A204.1 (cell line): ENCODE measurements at regions not wholly inside any gene's neighbourhood (a gene's known extent, or its start where the extent isn't known, plus 50 kb on each side); places are given as distances from the start of the nearest gene placed in this dataset.

Source experiments
- FAIRE-seq: peaks from 2 replicates; lab custom pipeline; 2012; peaks lifted over from hg19 to GRCh38; lab: Jason Lieb, UNC

DNA sequence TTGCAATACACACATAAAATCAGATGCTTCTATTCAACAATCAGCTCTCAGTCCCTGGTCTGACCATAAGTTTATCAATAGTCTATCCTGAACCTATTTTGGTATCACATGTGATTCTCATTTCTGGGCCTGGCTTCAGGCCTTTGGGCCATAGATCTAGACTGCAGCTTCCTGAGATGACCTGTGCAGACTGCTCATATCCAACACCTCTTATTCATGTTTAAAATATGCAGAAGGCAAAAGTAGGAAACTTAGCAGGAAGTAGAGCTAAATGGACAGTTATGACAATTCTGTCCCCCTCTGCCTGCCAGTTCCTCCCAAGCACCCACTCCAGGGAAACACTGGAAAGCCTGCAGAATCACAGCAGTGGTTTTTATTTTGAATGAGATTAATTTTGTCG lies 53.3 kb downstream of the C7orf25 start:
- no peak for FAIRE-seq

DNA sequence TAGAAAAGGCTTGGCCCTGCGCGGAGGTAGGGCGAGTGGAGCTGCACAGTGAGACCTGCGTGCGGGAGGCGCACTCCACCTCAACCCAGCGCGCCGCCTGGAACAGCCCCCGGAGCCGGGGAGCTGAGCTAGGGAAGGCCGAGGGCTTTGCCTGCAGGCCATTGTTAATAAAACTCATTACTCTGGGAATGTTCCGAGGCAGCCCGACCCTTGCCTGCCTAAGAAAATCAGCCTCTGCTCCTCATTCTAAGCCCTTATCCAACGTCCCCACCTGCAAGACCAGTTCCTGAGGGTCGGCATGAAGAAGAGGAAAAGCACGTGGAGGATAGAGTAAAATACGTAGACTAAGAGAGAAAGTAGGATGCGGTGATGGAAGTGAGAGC lies 55.3 kb downstream of the C7orf25 start:
- FAIRE-seq = no peak

GRCh38 chr7:42854571-42855118 lies 57.2 kb downstream of the C7orf25 start:
- no peak for FAIRE-seq

DNA sequence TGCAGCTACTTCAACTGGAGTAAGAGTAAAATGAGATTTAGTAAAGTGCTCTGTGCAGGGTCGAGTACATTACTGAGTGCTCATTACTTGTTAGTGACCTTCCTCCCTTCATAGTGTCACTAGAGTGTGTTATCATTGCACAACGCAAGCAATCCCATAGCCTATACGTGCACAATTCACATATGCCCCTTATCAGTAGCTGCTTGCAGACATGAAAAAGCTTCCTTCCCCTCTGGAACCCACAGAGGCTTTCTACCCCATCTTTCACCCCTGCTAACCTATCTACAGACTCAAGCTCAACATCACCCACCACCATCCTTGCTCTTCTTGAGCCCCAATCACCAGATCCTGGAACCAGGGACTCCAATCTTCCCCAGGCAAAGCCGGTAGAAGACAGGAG lies 59.3 kb downstream of the C7orf25 start:
- no peak for FAIRE-seq

DNA sequence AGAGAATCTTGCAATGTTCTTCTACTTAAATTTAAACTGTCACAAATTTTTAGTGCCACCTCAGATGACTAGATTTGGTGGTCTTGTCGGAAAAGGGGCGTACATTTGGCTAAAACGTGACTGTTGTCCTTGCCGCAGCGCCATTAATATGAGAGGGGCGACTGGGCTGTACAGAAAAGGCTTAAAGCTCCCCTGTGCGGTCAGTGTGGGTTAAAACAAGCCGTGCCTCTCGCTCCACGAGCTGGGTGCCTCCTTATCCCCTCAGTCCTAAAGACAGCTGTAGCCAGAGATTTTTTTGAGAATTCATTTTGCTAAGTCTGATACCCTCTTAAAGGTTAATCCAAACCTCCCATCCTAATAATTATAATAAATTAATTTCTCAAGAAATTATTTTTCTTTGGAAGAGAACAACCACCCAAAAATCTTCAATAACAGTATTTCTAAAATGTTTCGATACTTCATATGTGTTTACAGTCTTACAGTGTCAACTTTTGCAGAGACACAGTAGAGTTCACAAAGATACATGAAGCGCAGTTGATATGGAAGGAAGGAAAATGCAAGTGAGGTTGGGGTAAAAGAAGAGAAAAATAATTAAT lies 68.6 kb downstream of the C7orf25 start:
- peak; percentile 19 for FAIRE-seq

DNA sequence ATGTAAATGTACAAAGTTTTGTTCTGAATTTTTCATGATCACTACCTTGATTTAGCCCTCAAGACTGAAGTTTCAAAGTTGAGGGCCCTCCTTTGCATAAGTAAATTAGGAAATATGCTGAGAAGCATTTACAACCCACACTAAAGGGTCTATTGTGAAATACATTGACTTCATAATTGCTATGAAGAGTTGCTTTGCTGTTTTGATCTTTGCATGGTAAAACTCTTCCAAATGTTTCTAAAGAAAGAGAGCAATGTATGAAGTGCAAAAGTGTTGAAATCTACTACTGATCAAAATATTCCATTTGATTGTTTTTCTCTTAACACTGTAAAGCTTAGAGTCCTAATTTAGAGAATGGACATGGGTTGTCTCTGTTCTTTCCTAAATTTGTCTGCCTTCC lies 77.2 kb downstream of the C7orf25 start:
- FAIRE-seq = no peak

DNA sequence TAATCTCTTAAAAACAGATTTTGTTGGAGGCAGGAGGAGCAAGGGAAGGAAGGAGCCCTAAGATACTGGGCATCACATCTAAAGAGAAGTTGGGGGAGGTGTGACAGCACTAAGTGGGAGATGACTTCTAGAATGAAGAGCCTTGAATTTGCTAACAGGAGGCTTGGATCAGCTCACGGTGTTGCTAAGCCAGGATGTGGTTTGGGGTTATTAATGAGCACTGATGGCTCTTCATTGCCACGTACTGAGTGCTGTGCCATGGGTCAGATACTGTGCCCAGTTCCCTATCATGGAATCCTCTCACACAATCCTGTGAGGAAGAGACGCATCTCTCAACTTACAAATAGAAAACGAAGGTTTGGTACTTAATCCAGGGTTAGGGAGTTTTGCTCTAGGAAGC lies 78.5 kb downstream of the C7orf25 start:
- FAIRE-seq = no peak

GRCh38 chr7:42832667-42833066 lies 79.2 kb downstream of the C7orf25 start:
- no peak for FAIRE-seq

- no peak for FAIRE-seq
These were observed 80.0 kb downstream of the C7orf25 start for GRCh38 chr7:42831718-42832522.

GRCh38 chr7:42831006-42831717 lies 80.7 kb downstream of the C7orf25 start:
- FAIRE-seq = no peak

GRCh38 chr7:42812779-42813178 lies 99.1 kb downstream of the C7orf25 start:
- no peak for FAIRE-seq

DNA sequence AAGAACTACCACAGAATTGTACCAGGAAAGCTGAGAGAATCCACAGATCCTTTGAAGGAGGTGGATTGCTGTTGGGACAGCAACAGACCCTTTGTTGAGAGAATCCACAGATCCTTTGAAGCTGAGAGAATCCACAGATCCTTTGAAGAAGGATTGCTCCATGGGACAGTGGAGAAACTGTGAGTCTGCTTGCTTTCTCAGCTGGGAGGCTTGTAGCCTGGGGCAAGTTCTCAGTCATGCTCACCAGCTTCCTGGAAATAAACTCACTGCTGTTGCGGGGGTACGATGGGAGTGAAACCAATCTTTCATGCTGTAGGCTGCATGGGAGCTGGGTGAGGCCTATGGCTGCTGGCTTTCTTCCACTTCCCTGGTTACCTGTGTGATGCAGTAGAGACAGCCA lies 106.3 kb downstream of the C7orf25 start:
- no peak for FAIRE-seq

- no peak for FAIRE-seq
These were observed 117.2 kb downstream of the C7orf25 start for GRCh38 chr7:42794673-42795072.

- no peak for FAIRE-seq
These were observed 119.0 kb downstream of the C7orf25 start for GRCh38 chr7:42792841-42793240.

DNA sequence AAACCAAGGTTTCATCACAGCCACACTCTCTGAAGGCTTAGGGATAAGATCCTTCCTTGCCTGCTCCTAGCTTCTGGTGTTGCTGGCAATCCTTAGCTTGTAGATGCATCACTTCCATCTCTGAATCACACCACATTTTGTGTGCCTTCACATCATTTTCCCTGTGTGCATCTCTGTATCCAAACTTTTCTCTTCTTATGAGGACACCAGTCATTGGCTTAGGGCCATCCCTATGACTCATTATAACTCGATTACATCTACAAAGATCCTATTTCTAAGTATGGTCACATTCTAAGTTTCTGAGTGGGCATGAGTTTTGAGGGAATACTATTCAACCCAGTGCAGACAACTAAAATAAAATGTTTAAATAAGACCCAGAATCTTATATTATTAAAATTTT lies 121.7 kb downstream of the C7orf25 start:
- no peak for FAIRE-seq

GRCh38 chr7:42774436-42774835 lies 137.4 kb downstream of the C7orf25 start:
- FAIRE-seq = no peak

GRCh38 chr7:42770114-42770513 lies 141.8 kb downstream of the C7orf25 start:
- no peak for FAIRE-seq

DNA sequence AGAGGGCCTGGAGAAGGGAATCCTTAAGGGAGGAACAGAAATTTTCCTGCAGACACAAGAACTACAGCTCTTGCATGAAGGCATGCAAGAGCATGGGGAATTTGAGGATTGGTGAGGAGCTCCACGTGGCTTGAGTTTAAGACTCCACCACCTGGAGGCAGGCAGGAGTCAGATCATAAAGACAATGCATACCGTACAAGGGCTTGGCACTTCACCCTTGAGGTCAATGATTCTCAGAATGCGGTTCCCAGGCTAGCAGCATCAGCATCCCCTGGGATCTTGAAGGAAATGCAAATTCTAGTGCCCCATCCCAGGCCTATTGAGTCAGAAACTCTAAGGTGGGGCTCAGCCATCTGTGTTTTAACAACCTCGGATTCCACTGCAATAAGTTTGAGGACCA lies 143.8 kb downstream of the C7orf25 start:
- no peak for FAIRE-seq

- no peak for FAIRE-seq
These were observed 145.0 kb downstream of the C7orf25 start for GRCh38 chr7:42766782-42767423.

GRCh38 chr7:42765931-42766330 lies 145.9 kb downstream of the C7orf25 start:
- no peak for FAIRE-seq

- no peak for FAIRE-seq
These were observed 148.7 kb downstream of the C7orf25 start for GRCh38 chr7:42763137-42763551.

GRCh38 chr7:42761486-42761885 lies 150.4 kb downstream of the C7orf25 start:
- no peak for FAIRE-seq

GRCh38 chr7:42758124-42758523 lies 153.7 kb downstream of the C7orf25 start:
- no peak for FAIRE-seq
